Spleen (tissue), 7 donors: ENCODE measurements at regions not wholly inside any gene's neighbourhood (a gene's known extent, or its start where the extent isn't known, plus 50 kb on each side); places are given as distances from the start of the nearest gene placed in this dataset.

Experiments
- CTCF ChIP-seq, 11 experiments: fragments of 200-600 bp in 7 of 11; fragments of 450-650 bp in 4 of 11; sonication (generic) in 4 of 11; IDR thresholded peaks in 8 of 11; conservative IDR thresholded peaks in 3 of 11; 1 replicate in 7 of 11; 2 replicates in 4 of 11; pipeline versions ENCODE4 v1.4.0 to v1.8.0; 2016 to 2021; ENCODE audit warnings: antibody characterized with exemption in 11 of 11, inconsistent platforms in 4 of 11, mild to moderate bottlenecking in 1 of 11
- POLR2A ChIP-seq, 3 donors: fragments of 450-650 bp; IDR thresholded peaks; one replicate each; pipeline ENCODE4 v1.5.1; 2017; ENCODE audit warnings: antibody characterized with exemption in 3 of 3, mild to moderate bottlenecking in 1 of 3
- POLR2AphosphoS5 ChIP-seq, 3 donors: sonication (generic); formaldehyde crosslinking; IDR thresholded peaks; one replicate each; pipeline ENCODE4 v1.5.1; 2017; ENCODE audit warnings: antibody characterized with exemption in 3 of 3
- donor health status: DM: no; HTN: no; CAD: no; lungs with moderate emphysema.
- donor health status: DM: no; HTN: no; CAD: no.
- donor health status: DM: no; HTN: no; CAD: no.

DNA sequence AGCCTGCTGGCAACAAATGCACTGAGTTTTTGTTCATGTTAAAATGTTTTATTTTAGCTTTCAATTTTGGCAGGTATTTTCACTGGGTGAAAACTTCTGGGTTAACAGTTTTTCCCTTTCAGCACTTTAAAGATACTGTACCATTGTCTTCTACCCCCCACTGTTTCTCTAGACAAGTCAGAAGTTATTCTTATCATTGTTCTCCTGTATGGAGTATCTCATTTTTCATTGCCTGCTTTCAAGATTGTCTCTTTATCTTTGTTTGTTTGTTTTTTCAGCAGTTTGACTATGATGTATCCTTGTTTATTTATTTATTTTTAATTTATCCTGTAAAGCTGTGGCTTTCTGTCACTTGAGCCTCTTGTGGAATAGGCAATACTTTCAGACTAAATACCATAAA lies 277.0 kb downstream of the ICOS start:
- TF ChIP-seq CTCF (IDR thresholded peaks at IDR 0.05 in 8 of 11, conservative IDR thresholded peaks at IDR 0.05 in 3 of 11) (no peak), POLR2AphosphoS5 (IDR thresholded peaks at IDR 0.05) (no peak), POLR2A (IDR thresholded peaks at IDR 0.05) (no peak)
